ENCODE measurements at regions not wholly inside any gene's neighbourhood (a gene's known extent, or its start where the extent isn't known, plus 50 kb on each side); places are given as distances from the start of the nearest gene placed in this dataset.

GRCh38 chr7:81427461-81427860 is 342.4 kb downstream of the HGF start:
- no peak for TF ChIP-seq ZBTB7A (IDR thresholded peaks at IDR 0.05; ENCODE audit: low read depth)
- no peak for TF ChIP-seq TEAD4 (IDR thresholded peaks at IDR 0.05)
- TF ChIP-seq RAD21 (IDR thresholded peaks at IDR 0.05; ENCODE audit: low read depth): no peak
- no peak for TF ChIP-seq CEBPB (IDR thresholded peaks at IDR 0.05)
- no peak for TF ChIP-seq NFIC (IDR thresholded peaks at IDR 0.05)
- TF ChIP-seq CREB1 (IDR thresholded peaks at IDR 0.05; ENCODE audit: low read depth): no peak
- TF ChIP-seq EP300 (IDR thresholded peaks at IDR 0.05; ENCODE audit: borderline replicate concordance): no peak
- TF ChIP-seq MAX (IDR thresholded peaks at IDR 0.05): no peak
- no peak for TF ChIP-seq USF1 (IDR thresholded peaks at IDR 0.05)
- TF ChIP-seq TCF12 (IDR thresholded peaks at IDR 0.05; ENCODE audit: low read depth): no peak
- TF ChIP-seq EGR1 (IDR thresholded peaks at IDR 0.05): no peak
- TF ChIP-seq TAF1 (IDR thresholded peaks at IDR 0.05; ENCODE audit: low read depth): no peak

- TF ChIP-seq CREB1 (IDR thresholded peaks at IDR 0.05; ENCODE audit: low read depth): no peak
- no peak for TF ChIP-seq CEBPB (IDR thresholded peaks at IDR 0.05)
- TF ChIP-seq TCF12 (IDR thresholded peaks at IDR 0.05; ENCODE audit: low read depth): no peak
- TF ChIP-seq REST (IDR thresholded peaks at IDR 0.05; ENCODE audit: low read depth): no peak
- no peak for TF ChIP-seq USF1 (IDR thresholded peaks at IDR 0.05)
- no peak for TF ChIP-seq RAD21 (IDR thresholded peaks at IDR 0.05; ENCODE audit: low read depth)
- TF ChIP-seq MAX (IDR thresholded peaks at IDR 0.05): no peak
- no peak for TF ChIP-seq YY1 (IDR thresholded peaks at IDR 0.05; ENCODE audit: low read depth)
- TF ChIP-seq NFIC (IDR thresholded peaks at IDR 0.05): no peak
- TF ChIP-seq TEAD4 (IDR thresholded peaks at IDR 0.05): no peak
- no peak for TF ChIP-seq FOXM1 (IDR thresholded peaks at IDR 0.05; ENCODE audit: borderline replicate concordance, low read depth)
- TF ChIP-seq ZBTB7A (IDR thresholded peaks at IDR 0.05; ENCODE audit: low read depth): no peak
- TF ChIP-seq EP300 (IDR thresholded peaks at IDR 0.05; ENCODE audit: borderline replicate concordance): no peak
- TF ChIP-seq EGR1 (IDR thresholded peaks at IDR 0.05): no peak
- TF ChIP-seq TAF1 (IDR thresholded peaks at IDR 0.05; ENCODE audit: low read depth): no peak
These were observed 349.2 kb downstream of the HGF start for GRCh38 chr7:81420526-81421226.

GRCh38 chr7:81419731-81420130 is 350.1 kb downstream of the HGF start:
- no peak for TF ChIP-seq CEBPB (IDR thresholded peaks at IDR 0.05)
- no peak for TF ChIP-seq CREB1 (IDR thresholded peaks at IDR 0.05; ENCODE audit: low read depth)
- no peak for TF ChIP-seq NFIC (IDR thresholded peaks at IDR 0.05)
- TF ChIP-seq RAD21 (IDR thresholded peaks at IDR 0.05; ENCODE audit: low read depth): no peak
- no peak for TF ChIP-seq EP300 (IDR thresholded peaks at IDR 0.05; ENCODE audit: borderline replicate concordance)
- no peak for TF ChIP-seq MAX (IDR thresholded peaks at IDR 0.05)
- TF ChIP-seq ZBTB7A (IDR thresholded peaks at IDR 0.05; ENCODE audit: low read depth): no peak
- no peak for TF ChIP-seq EGR1 (IDR thresholded peaks at IDR 0.05)
- no peak for TF ChIP-seq TAF1 (IDR thresholded peaks at IDR 0.05; ENCODE audit: low read depth)
- TF ChIP-seq TEAD4 (IDR thresholded peaks at IDR 0.05): no peak
- no peak for TF ChIP-seq USF1 (IDR thresholded peaks at IDR 0.05)
- no peak for TF ChIP-seq FOXM1 (IDR thresholded peaks at IDR 0.05; ENCODE audit: borderline replicate concordance, low read depth)
- TF ChIP-seq TCF12 (IDR thresholded peaks at IDR 0.05; ENCODE audit: low read depth): no peak

GRCh38 chr7:81416659-81417058 is 353.2 kb downstream of the HGF start:
- TF ChIP-seq EP300 (IDR thresholded peaks at IDR 0.05; ENCODE audit: borderline replicate concordance) (no peak), RAD21 (IDR thresholded peaks at IDR 0.05; ENCODE audit: low read depth) (no peak), MAX (IDR thresholded peaks at IDR 0.05) (no peak), EGR1 (IDR thresholded peaks at IDR 0.05) (no peak), NFIC (IDR thresholded peaks at IDR 0.05) (no peak), TAF1 (IDR thresholded peaks at IDR 0.05; ENCODE audit: low read depth) (no peak), TEAD4 (IDR thresholded peaks at IDR 0.05) (no peak), ZBTB7A (IDR thresholded peaks at IDR 0.05; ENCODE audit: low read depth) (no peak), CEBPB (IDR thresholded peaks at IDR 0.05) (no peak), CREB1 (IDR thresholded peaks at IDR 0.05; ENCODE audit: low read depth) (no peak), USF1 (IDR thresholded peaks at IDR 0.05) (no peak), FOXM1 (IDR thresholded peaks at IDR 0.05; ENCODE audit: borderline replicate concordance, low read depth) (no peak)

- TF ChIP-seq NFIC (IDR thresholded peaks at IDR 0.05) (no peak), TEAD4 (IDR thresholded peaks at IDR 0.05) (no peak), RAD21 (IDR thresholded peaks at IDR 0.05; ENCODE audit: low read depth) (no peak), MAX (IDR thresholded peaks at IDR 0.05) (no peak), USF1 (IDR thresholded peaks at IDR 0.05) (no peak), REST (IDR thresholded peaks at IDR 0.05; ENCODE audit: low read depth) (no peak), CEBPB (IDR thresholded peaks at IDR 0.05) (no peak), TAF1 (IDR thresholded peaks at IDR 0.05; ENCODE audit: low read depth) (no peak), TCF12 (IDR thresholded peaks at IDR 0.05; ENCODE audit: low read depth) (no peak), YY1 (IDR thresholded peaks at IDR 0.05; ENCODE audit: low read depth) (no peak), ZBTB7A (IDR thresholded peaks at IDR 0.05; ENCODE audit: low read depth) (no peak), CREB1 (IDR thresholded peaks at IDR 0.05; ENCODE audit: low read depth) (no peak), EGR1 (IDR thresholded peaks at IDR 0.05) (no peak), FOXM1 (IDR thresholded peaks at IDR 0.05; ENCODE audit: borderline replicate concordance, low read depth) (no peak), EP300 (IDR thresholded peaks at IDR 0.05; ENCODE audit: borderline replicate concordance) (no peak)
These were observed 354.7 kb downstream of the HGF start for GRCh38 chr7:81415181-81415580.

Measured in Ishikawa (cell line).